ENCODE measurements at regions not wholly inside any gene's neighbourhood (a gene's known extent, or its start where the extent isn't known, plus 50 kb on each side); places are given as distances from the start of the nearest gene placed in this dataset.

DNA sequence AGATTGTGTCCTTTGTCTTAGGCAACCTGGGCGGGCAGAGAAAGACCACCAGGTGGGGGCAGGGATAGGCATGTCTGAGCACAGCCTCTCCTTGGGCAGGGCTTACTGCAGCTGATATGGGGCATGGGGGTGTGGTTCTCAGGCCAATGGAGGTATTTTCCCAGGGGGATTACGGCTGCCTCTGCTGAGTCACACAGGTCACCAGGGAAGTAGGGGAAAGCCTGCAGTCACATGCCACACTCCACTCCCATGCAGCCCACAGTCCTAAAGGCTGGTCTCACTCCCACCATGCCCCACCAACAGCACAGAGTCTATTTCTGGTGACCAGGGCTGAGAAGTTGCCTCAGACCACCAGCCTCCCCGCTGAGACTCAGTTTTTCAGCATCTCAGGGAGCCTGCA, 466.4 kb downstream of the DIPK2A start:
- no peaks in the 10 kb centered on the region for H3K36me3 Mint-ChIP-seq (ENCODE audit: low read depth)
- no peak overlapping the region for H3K27ac Mint-ChIP-seq
- TF ChIP-seq, protein P1, sequence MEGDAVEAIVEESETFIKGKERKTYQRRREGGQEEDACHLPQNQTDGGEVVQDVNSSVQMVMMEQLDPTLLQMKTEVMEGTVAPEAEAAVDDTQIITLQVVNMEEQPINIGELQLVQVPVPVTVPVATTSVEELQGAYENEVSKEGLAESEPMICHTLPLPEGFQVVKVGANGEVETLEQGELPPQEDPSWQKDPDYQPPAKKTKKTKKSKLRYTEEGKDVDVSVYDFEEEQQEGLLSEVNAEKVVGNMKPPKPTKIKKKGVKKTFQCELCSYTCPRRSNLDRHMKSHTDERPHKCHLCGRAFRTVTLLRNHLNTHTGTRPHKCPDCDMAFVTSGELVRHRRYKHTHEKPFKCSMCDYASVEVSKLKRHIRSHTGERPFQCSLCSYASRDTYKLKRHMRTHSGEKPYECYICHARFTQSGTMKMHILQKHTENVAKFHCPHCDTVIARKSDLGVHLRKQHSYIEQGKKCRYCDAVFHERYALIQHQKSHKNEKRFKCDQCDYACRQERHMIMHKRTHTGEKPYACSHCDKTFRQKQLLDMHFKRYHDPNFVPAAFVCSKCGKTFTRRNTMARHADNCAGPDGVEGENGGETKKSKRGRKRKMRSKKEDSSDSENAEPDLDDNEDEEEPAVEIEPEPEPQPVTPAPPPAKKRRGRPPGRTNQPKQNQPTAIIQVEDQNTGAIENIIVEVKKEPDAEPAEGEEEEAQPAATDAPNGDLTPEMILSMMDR (IDR thresholded peaks at IDR 0.05; ENCODE audit: unreplicated experiment in 3 of 3), result no peak
- H3K9me3 Mint-ChIP-seq, result no peaks in the 10 kb centered on the region
- no peaks in the 10 kb centered on the region for H3K27me3 Mint-ChIP-seq (ENCODE audit: low read depth)
- H3K4me3 Mint-ChIP-seq, result no peak overlapping the region
- no peaks in the 10 kb centered on the region for H3K4me1 Mint-ChIP-seq

DNA sequence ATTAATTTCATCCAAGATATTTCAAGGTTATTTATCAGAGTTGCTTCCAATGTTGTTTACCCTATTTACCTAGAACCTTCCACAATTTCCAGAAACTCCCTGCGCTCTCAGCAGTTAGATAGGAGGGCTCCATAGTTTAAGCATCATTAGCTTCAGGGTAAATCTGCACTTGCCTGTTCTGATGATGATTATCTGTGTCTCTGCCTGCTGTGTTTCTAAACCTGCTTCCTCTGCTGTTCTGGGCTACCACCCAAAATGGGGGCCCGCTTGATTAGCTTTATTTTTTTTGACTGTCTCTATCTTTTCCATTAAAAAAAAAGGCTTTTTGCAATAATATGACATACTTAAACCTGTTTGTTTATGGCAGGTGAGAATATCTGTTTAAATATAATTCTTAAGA, 472.4 kb downstream of the DIPK2A start:
- Mint-ChIP-seq H3K27me3 (ENCODE audit: low read depth) (no peaks in the 10 kb centered on the region), H3K4me3 (no peak overlapping the region), H3K4me1 (no peaks in the 10 kb centered on the region), H3K36me3 (ENCODE audit: low read depth) (no peaks in the 10 kb centered on the region), H3K27ac (no peak overlapping the region), H3K9me3 (no peaks in the 10 kb centered on the region)
- TF ChIP-seq, protein P1 (IDR thresholded peaks at IDR 0.05; ENCODE audit: unreplicated experiment in 3 of 3), result no peak

DNA sequence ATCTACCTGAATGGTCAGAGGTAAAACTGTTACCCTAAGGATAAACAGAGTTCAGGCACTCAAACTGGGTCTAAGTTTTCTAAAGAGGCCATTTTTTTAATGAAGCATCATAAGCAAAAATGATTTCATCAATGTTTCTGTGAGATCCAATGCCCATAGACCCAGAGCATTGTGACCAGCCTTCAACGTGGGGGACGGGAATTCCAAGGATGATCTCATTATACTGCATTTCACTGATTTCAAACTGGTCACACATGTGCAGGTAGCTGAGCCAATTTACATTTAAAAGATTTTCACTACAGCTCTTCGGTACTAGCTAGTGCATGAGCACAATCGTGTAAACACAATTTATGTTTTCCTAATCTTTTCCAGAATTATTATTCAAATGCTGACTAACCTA, 472.9 kb downstream of the DIPK2A start:
- TF ChIP-seq, protein P1 (IDR thresholded peaks at IDR 0.05; ENCODE audit: unreplicated experiment in 3 of 3), result no peak
- H3K9me3 Mint-ChIP-seq, result no peaks in the 10 kb centered on the region
- H3K4me1 Mint-ChIP-seq, result no peaks in the 10 kb centered on the region
- H3K4me3 Mint-ChIP-seq, result no peak overlapping the region
- no peak overlapping the region for H3K27ac Mint-ChIP-seq
- no peaks in the 10 kb centered on the region for H3K27me3 Mint-ChIP-seq (ENCODE audit: low read depth)
- no peaks in the 10 kb centered on the region for H3K36me3 Mint-ChIP-seq (ENCODE audit: low read depth)

DNA sequence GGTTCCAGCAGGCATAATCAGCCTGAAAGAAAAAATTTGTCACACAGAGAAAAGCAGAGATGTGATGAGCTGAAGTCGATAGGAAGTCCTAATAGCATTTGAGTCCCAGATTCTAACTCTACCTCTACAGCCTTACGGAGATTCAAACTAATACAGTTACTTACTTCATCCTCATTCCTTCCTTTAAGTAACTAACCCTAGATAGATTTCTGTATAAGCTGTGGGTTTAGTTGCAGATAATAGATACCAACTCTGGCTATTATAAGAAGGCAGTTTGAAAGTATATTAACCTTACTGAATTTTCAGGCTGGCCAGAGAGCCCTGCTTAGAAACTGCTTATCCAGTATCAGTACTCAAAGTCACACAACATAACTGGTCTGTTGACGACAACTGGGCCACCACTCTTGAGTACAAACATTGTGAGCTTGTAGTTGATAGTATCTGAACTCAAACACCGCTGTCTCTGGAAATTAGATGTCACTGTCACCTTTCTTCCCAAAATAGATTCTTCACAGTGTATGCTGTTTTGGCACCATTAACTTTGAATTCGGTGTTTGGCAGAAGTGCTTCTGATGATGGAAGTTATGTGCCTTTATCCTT, 484.3 kb downstream of the DIPK2A start:
- Mint-ChIP-seq H3K36me3 (ENCODE audit: low read depth) (no peaks in the 10 kb centered on the region), H3K9me3 (no peaks in the 10 kb centered on the region), H3K27ac (no peak overlapping the region), H3K4me1 (no peaks in the 10 kb centered on the region), H3K27me3 (ENCODE audit: low read depth) (no peaks in the 10 kb centered on the region), H3K4me3 (no peak overlapping the region)
- TF ChIP-seq, protein P1 (IDR thresholded peaks at IDR 0.05; ENCODE audit: unreplicated experiment in 3 of 3), result no peak

DNA sequence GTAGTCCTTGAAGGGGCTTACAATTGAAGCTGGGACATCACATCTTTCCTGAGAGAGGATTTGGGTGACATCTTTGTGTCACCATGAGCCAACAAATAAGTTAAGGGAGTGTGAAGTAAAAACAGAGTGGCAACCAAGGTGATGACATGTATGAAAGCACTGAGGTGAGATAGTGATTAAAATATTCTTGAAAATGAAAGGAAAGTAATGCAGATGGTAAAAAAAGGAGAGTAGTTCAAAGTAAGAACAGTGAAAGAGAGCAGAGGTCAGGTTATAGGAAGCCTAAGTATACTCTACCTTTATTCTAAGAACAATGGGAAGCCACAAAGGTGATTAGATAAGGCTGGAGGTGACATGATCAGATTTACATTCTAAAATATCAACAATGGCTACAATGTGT, 486.1 kb downstream of the DIPK2A start:
- no peak overlapping the region for H3K27ac Mint-ChIP-seq
- no peaks in the 10 kb centered on the region for H3K36me3 Mint-ChIP-seq (ENCODE audit: low read depth)
- H3K4me1 Mint-ChIP-seq, result no peaks in the 10 kb centered on the region
- H3K9me3 Mint-ChIP-seq, result no peaks in the 10 kb centered on the region
- H3K27me3 Mint-ChIP-seq (ENCODE audit: low read depth), result no peaks in the 10 kb centered on the region
- TF ChIP-seq, protein P1 (IDR thresholded peaks at IDR 0.05; ENCODE audit: unreplicated experiment in 3 of 3), result no peak
- H3K4me3 Mint-ChIP-seq, result no peak overlapping the region

DNA sequence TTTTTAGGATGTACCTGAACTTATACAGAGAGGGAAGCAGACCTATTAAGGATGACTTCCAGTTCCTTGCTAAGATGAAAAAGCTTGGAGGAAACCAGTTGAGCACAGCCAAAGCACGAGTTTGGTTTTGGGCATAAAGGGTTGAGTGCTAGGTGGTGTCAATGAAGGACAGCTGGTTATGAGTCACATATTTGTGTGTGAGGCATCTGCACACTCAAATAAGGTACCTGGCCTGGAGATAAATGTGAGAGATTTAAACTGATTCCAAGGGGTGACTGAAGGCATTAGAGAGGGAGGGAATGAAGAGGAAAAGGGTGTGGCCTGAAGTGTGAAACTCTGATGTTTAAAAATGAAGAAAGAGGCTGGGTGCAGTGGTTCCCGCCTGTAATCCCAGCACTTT, 486.7 kb downstream of the DIPK2A start:
- Mint-ChIP-seq H3K36me3 (ENCODE audit: low read depth) (no peaks in the 10 kb centered on the region), H3K4me1 (no peaks in the 10 kb centered on the region), H3K27me3 (ENCODE audit: low read depth) (no peaks in the 10 kb centered on the region), H3K27ac (no peak overlapping the region), H3K4me3 (no peak overlapping the region), H3K9me3 (no peaks in the 10 kb centered on the region)
- TF ChIP-seq, protein P1 (IDR thresholded peaks at IDR 0.05; ENCODE audit: unreplicated experiment in 3 of 3), result no peak
